Neural cell (in vitro differentiated cells): ENCODE measurements at regions not wholly inside any gene's neighbourhood (a gene's known extent, or its start where the extent isn't known, plus 50 kb on each side); places are given as distances from the start of the nearest gene placed in this dataset.

Experiments
- H2AFZ ChIP-seq: fragments of 200-600, 300-800 bp; sonication (generic), shearing (Covaris generic); 2 replicates; pipeline ENCODE4 v1.6.0; 2014; ENCODE audit warnings: low read depth, mild to moderate bottlenecking, antibody characterized with exemption, low read length, moderate library complexity
- H3F3A ChIP-seq: fragments of 200-600 bp; shearing (Covaris generic); 2 replicates; pipeline ENCODE4 v1.6.1; 2016; ENCODE audit warnings: mild to moderate bottlenecking, moderate library complexity, mixed read lengths, antibody characterized with exemption, low read length; ENCODE audit not compliant: insufficient read depth, poor library complexity, severe bottlenecking
- H3K27ac ChIP-seq: fragments of 200-600, 300-800 bp; sonication (generic), shearing (Covaris generic); 2 replicates; pipeline ENCODE4 v1.5.1; 2014; ENCODE audit warnings: mild to moderate bottlenecking, low read length, moderate library complexity
- H3K27me3 ChIP-seq: fragments of 300-800, 200-600 bp; sonication (generic), shearing (Covaris generic); 2 replicates; pipeline ENCODE4 v1.6.0; 2014; ENCODE audit warnings: mild to moderate bottlenecking, low read depth, low read length, moderate library complexity; ENCODE audit not compliant: insufficient read depth
- H3K36me3 ChIP-seq: fragments of 300-800, 200-600 bp; sonication (generic), shearing (Covaris generic); 2 replicates; pipeline ENCODE4 v1.5.1; 2014; ENCODE audit warnings: mild to moderate bottlenecking, antibody characterized with exemption, low read length, moderate library complexity; ENCODE audit not compliant: insufficient read depth
- H3K4me2 ChIP-seq: fragments of 300-800, 200-600 bp; sonication (generic), shearing (Covaris generic); 2 replicates; pipeline ENCODE4 v1.6.0; 2014; ENCODE audit warnings: mild to moderate bottlenecking, low read length
- H3K4me3 ChIP-seq: fragments of 300-800, 200-600 bp; sonication (generic), shearing (Covaris generic); 2 replicates; pipeline ENCODE4 v1.5.1; 2014; ENCODE audit warnings: mild to moderate bottlenecking, low read length, moderate library complexity
- H3K79me2 ChIP-seq: fragments of 200-600 bp; shearing (Covaris generic); replicated peaks from 2 replicates; pipeline ENCODE4 v1.6.0; 2014; ENCODE audit warnings: mild to moderate bottlenecking, low read length, moderate library complexity; ENCODE audit not compliant: insufficient read depth
- H3K9ac ChIP-seq: fragments of 300-800, 200-600 bp; sonication (generic), shearing (Covaris generic); 2 replicates; pipeline ENCODE4 v1.6.1; 2016; ENCODE audit warnings: mild to moderate bottlenecking, low read length, mixed read lengths
- H3K9me2 ChIP-seq: fragments of 200-600 bp; shearing (Covaris generic); 2 replicates; pipeline ENCODE4 v1.6.1; 2016; ENCODE audit warnings: mild to moderate bottlenecking, low read length, mixed read lengths; ENCODE audit not compliant: insufficient read depth
- H3K9me3 ChIP-seq: fragments of 200-600, 300-800 bp; sonication (generic), shearing (Covaris generic); 2 replicates; pipeline ENCODE4 v1.6.1; 2016; ENCODE audit warnings: mild to moderate bottlenecking, mixed run types, low read length, moderate library complexity, mixed read lengths
- H4K20me1 ChIP-seq: fragments of 200-600 bp; shearing (Covaris generic); 2 replicates; pipeline ENCODE4 v1.6.1; 2016; ENCODE audit warnings: mild to moderate bottlenecking, mixed run types; ENCODE audit not compliant: insufficient read depth
- EP300 ChIP-seq: fragments of 450-650 bp; conservative IDR thresholded peaks from 2 replicates; pipeline ENCODE4 v1.6.1; 2014; ENCODE audit warnings: antibody characterized with exemption, mild to moderate bottlenecking, moderate library complexity; ENCODE audit not compliant: poor library complexity, severe bottlenecking
- EZH2 ChIP-seq: fragments of 200-600, 300-800 bp; shearing (Covaris generic), sonication (generic); IDR thresholded peaks from 2 replicates; pipeline ENCODE4 v1.6.1; 2014; ENCODE audit warnings: antibody characterized with exemption, low read length, borderline replicate concordance, mild to moderate bottlenecking; ENCODE audit not compliant: insufficient read depth, poor library complexity, severe bottlenecking
- MXI1 ChIP-seq: fragments of 450-650 bp; conservative IDR thresholded peaks from 2 replicates; pipeline ENCODE4 v1.6.1; 2014; ENCODE audit warnings: antibody characterized with exemption, mild to moderate bottlenecking; ENCODE audit not compliant: poor library complexity, severe bottlenecking
- POLR2AphosphoS5 ChIP-seq: IDR thresholded peaks from 2 replicates; pipeline ENCODE4 v1.6.1; 2012
- RAD21 ChIP-seq: fragments of 450-650 bp; conservative IDR thresholded peaks from 2 replicates; pipeline ENCODE4 v1.6.1; 2014; ENCODE audit warnings: antibody characterized with exemption, mild to moderate bottlenecking, moderate library complexity
- SMC3 ChIP-seq: fragments of 450-650 bp; conservative IDR thresholded peaks from 2 replicates; pipeline ENCODE4 v1.6.1; 2014; ENCODE audit warnings: antibody characterized with exemption, mild to moderate bottlenecking, moderate library complexity; ENCODE audit not compliant: poor library complexity
- TAF1 ChIP-seq: IDR thresholded peaks from 2 replicates; pipeline ENCODE4 v1.6.1; 2012; ENCODE audit warnings: low read depth
- TF ChIP-seq, protein P1 (sequence below): fragments of 450-650 bp; IDR thresholded peaks from 2 replicates; pipeline ENCODE4 v1.5.1; 2014; ENCODE audit warnings: antibody characterized with exemption, mild to moderate bottlenecking, moderate library complexity; ENCODE audit not compliant: poor library complexity, severe bottlenecking

DNA sequence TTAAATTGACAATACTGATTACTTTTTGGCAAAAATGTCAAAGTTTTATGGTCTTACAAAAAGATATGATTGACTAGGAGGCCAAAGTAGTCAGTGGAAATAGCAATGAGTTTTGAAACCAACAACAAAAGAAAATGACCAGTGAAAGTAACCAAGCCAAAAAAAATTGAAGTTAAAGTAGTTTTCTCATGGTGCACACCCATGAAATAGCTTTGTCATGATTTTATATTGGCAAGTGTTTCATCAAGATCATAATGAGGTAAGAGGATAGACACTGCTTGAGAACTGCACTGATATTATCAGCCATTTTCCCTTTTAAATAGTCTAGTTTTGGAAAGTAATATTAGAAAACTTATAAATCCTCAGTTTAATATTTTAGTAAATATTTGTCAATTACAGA, 206.2 kb upstream of the ADAMTS5 start:
- H3K79me2 ChIP-seq = no peaks in the 10 kb centered on the region
- H3K9me2 ChIP-seq = no peaks in the 10 kb centered on the region
- no peak overlapping the region for H3K4me2 ChIP-seq
- H4K20me1 ChIP-seq = no peaks in the 10 kb centered on the region
- H3F3A ChIP-seq = no peaks in the 10 kb centered on the region
- TF ChIP-seq RAD21 = no peak
- no peak for TF ChIP-seq TAF1
- no peak for TF ChIP-seq EP300
- TF ChIP-seq, protein P1, sequence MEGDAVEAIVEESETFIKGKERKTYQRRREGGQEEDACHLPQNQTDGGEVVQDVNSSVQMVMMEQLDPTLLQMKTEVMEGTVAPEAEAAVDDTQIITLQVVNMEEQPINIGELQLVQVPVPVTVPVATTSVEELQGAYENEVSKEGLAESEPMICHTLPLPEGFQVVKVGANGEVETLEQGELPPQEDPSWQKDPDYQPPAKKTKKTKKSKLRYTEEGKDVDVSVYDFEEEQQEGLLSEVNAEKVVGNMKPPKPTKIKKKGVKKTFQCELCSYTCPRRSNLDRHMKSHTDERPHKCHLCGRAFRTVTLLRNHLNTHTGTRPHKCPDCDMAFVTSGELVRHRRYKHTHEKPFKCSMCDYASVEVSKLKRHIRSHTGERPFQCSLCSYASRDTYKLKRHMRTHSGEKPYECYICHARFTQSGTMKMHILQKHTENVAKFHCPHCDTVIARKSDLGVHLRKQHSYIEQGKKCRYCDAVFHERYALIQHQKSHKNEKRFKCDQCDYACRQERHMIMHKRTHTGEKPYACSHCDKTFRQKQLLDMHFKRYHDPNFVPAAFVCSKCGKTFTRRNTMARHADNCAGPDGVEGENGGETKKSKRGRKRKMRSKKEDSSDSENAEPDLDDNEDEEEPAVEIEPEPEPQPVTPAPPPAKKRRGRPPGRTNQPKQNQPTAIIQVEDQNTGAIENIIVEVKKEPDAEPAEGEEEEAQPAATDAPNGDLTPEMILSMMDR = no peak
- TF ChIP-seq EZH2 = no peak
- no peak overlapping the region for H3K27ac ChIP-seq
- H3K4me3 ChIP-seq = no peak overlapping the region
- H2AFZ ChIP-seq = no peak overlapping the region
- no peaks in the 10 kb centered on the region for H3K27me3 ChIP-seq
- no peaks in the 10 kb centered on the region for H3K36me3 ChIP-seq
- H3K9ac ChIP-seq = no peak overlapping the region
- no peaks in the 10 kb centered on the region for H3K9me3 ChIP-seq

DNA sequence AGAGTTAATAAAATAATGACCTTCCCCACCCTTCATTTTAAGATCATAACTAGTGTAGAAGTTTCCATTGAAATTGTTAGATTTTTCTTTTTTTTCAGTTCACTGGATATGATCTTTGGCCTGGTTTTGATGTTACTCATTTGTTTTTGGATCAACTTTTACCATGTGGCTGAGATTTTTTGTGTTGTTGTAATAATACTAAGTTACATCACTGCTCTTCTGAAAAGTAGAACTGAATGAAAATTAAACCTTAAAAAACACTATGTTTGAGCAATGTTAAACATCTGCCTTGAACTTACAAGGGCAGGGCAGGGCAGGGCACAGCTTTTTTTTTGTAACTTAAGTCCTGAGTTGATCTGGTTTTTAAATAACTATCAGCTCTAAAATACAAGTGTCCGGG, 204.8 kb upstream of the ADAMTS5 start:
- no peaks in the 10 kb centered on the region for H3F3A ChIP-seq
- no peaks in the 10 kb centered on the region for H3K79me2 ChIP-seq
- H3K4me3 ChIP-seq = no peak overlapping the region
- no peaks in the 10 kb centered on the region for H3K9me2 ChIP-seq
- H3K9me3 ChIP-seq = no peaks in the 10 kb centered on the region
- TF ChIP-seq SMC3 (no peak), RAD21 (no peak), POLR2AphosphoS5 (no peak), EZH2 (no peak)
- H4K20me1 ChIP-seq = no peaks in the 10 kb centered on the region
- no peaks in the 10 kb centered on the region for H3K36me3 ChIP-seq
- H3K27ac ChIP-seq = no peak overlapping the region
- no peak overlapping the region for H3K9ac ChIP-seq
- no peak overlapping the region for H2AFZ ChIP-seq
- H3K27me3 ChIP-seq = no peaks in the 10 kb centered on the region
- H3K4me2 ChIP-seq = no peak overlapping the region

DNA sequence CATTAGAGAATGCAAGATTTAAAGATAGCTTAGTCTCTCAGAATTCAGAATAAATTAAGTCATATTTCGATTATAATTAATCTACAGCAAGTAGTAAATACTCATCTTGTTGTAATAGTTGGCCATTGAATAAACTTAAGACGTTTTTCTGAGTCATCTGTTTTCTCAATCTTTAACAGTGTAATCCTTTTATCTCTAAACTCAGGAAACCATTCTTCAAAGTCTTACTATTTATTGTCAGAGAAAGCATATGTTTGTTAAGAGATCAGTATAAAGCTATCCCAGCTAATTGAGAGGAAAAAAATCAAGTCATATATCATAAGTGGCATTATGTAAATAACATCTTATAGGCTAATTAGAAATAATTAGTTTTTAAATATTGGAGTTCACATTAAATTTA, 201.2 kb upstream of the ADAMTS5 start:
- H3K27ac ChIP-seq = no peak overlapping the region
- no peak for TF ChIP-seq EZH2
- TF ChIP-seq TAF1 = no peak
- no peak for TF ChIP-seq MXI1
- TF ChIP-seq, protein P1 = no peak
- H3F3A ChIP-seq = no peaks in the 10 kb centered on the region
- H3K27me3 ChIP-seq = no peaks in the 10 kb centered on the region
- H3K79me2 ChIP-seq = no peaks in the 10 kb centered on the region
- H3K4me3 ChIP-seq = no peak overlapping the region
- no peak overlapping the region for H3K4me2 ChIP-seq
- H4K20me1 ChIP-seq = no peaks in the 10 kb centered on the region
- H2AFZ ChIP-seq = no peak overlapping the region
- no peak overlapping the region for H3K9ac ChIP-seq
- no peaks in the 10 kb centered on the region for H3K9me3 ChIP-seq
- H3K9me2 ChIP-seq = no peaks in the 10 kb centered on the region
- no peaks in the 10 kb centered on the region for H3K36me3 ChIP-seq
